ENCODE measurements at regions not wholly inside any gene's neighbourhood (a gene's known extent, or its start where the extent isn't known, plus 50 kb on each side); places are given as distances from the start of the nearest gene placed in this dataset.

- TF ChIP-seq POLR2A (IDR thresholded peaks at IDR 0.05) (no peak), EP300 (IDR thresholded peaks at IDR 0.05) (no peak), CTCF (IDR thresholded peaks at IDR 0.05) (no peak), POLR2AphosphoS5 (IDR thresholded peaks at IDR 0.05) (no peak)
- Histone ChIP-seq H3K27ac (no peak overlapping the region), H3K36me3 (no peaks in the 10 kb centered on the region), H3K4me1 (no peaks in the 10 kb centered on the region), H3K27me3 (no peaks in the 10 kb centered on the region), H3K9me3 (no peaks in the 10 kb centered on the region), H3K4me3 (no peak overlapping the region)
- DNase-seq (no peak), ATAC-seq (ENCODE audit: low FRiP score in 2 of 2) (no peak)
- WGBS, 2 donors = 59 to 66% methylated on average over 7 of the region's 7 CpGs
Measured at GRCh38 chr3:71978150-71978721, 193.3 kb upstream of the PROK2 start.

GRCh38 chr3:71977525-71977924 lies 192.6 kb upstream of the PROK2 start:
- Histone ChIP-seq H3K27ac (no peak overlapping the region), H3K4me1 (no peaks in the 10 kb centered on the region), H3K27me3 (no peaks in the 10 kb centered on the region), H3K36me3 (no peaks in the 10 kb centered on the region), H3K9me3 (no peaks in the 10 kb centered on the region), H3K4me3 (no peak overlapping the region)
- WGBS, 2 donors = 65 to 67% methylated on average over 4 of the region's 4 CpGs
- DNase-seq (no peak), ATAC-seq (ENCODE audit: low FRiP score in 2 of 2) (no peak)
- TF ChIP-seq CTCF (IDR thresholded peaks at IDR 0.05) = no peak
- TF ChIP-seq EP300 (IDR thresholded peaks at IDR 0.05) = no peak
- TF ChIP-seq POLR2A (IDR thresholded peaks at IDR 0.05) = no peak
- no peak for TF ChIP-seq POLR2AphosphoS5 (IDR thresholded peaks at IDR 0.05)

- H3K9me3 ChIP-seq = no peaks in the 10 kb centered on the region
- H3K27me3 ChIP-seq = no peaks in the 10 kb centered on the region
- H3K27ac ChIP-seq = no peak overlapping the region
- TF ChIP-seq CTCF (IDR thresholded peaks at IDR 0.05) = no peak
- TF ChIP-seq POLR2AphosphoS5 (IDR thresholded peaks at IDR 0.05) = no peak
- TF ChIP-seq POLR2A (IDR thresholded peaks at IDR 0.05) = no peak
- TF ChIP-seq EP300 (IDR thresholded peaks at IDR 0.05) = no peak
- H3K4me1 ChIP-seq = no peaks in the 10 kb centered on the region
- no peak overlapping the region for H3K4me3 ChIP-seq
- DNase-seq (no peak), ATAC-seq (ENCODE audit: low FRiP score in 2 of 2) (no peak)
- WGBS, 2 donors = 93 to 96% methylated on average over 2 of the region's 2 CpGs
- H3K36me3 ChIP-seq = no peaks in the 10 kb centered on the region
Measured at GRCh38 chr3:71975573-71975972, 190.6 kb upstream of the PROK2 start.

GRCh38 chr3:71974786-71975185 lies 189.8 kb upstream of the PROK2 start:
- DNase-seq (no peak), ATAC-seq (ENCODE audit: low FRiP score in 2 of 2) (no peak)
- TF ChIP-seq CTCF (IDR thresholded peaks at IDR 0.05) (no peak), EP300 (IDR thresholded peaks at IDR 0.05) (no peak), POLR2A (IDR thresholded peaks at IDR 0.05) (no peak), POLR2AphosphoS5 (IDR thresholded peaks at IDR 0.05) (no peak)
- Histone ChIP-seq H3K27ac (no peak overlapping the region), H3K9me3 (no peaks in the 10 kb centered on the region), H3K27me3 (no peaks in the 10 kb centered on the region), H3K4me1 (no peaks in the 10 kb centered on the region), H3K4me3 (no peak overlapping the region), H3K36me3 (no peaks in the 10 kb centered on the region)
- WGBS, 2 donors = 91 to 95% methylated on average over 3 of the region's 3 CpGs

GRCh38 chr3:71973274-71974030 lies 188.5 kb upstream of the PROK2 start:
- DNase-seq (peak in 1 of 2 donors; percentile 54), ATAC-seq (ENCODE audit: low FRiP score in 2 of 2) (peak in 1 of 2 donors; percentile 34)
- Histone ChIP-seq H3K9me3 (no peaks in the 10 kb centered on the region), H3K27ac (no peak overlapping the region), H3K4me3 (no peak overlapping the region), H3K36me3 (no peaks in the 10 kb centered on the region), H3K27me3 (no peaks in the 10 kb centered on the region), H3K4me1 (no peaks in the 10 kb centered on the region)
- TF ChIP-seq EP300 (IDR thresholded peaks at IDR 0.05) = no peak
- TF ChIP-seq POLR2A (IDR thresholded peaks at IDR 0.05) = no peak
- no peak for TF ChIP-seq CTCF (IDR thresholded peaks at IDR 0.05)
- 63 to 65% methylated on average over 6 to 7 of the region's 7 CpGs for WGBS, 2 donors
